H9 (cell line): ENCODE measurements at regions not wholly inside any gene's neighbourhood (a gene's known extent, or its start where the extent isn't known, plus 50 kb on each side); places are given as distances from the start of the nearest gene placed in this dataset.

Experiments
- DNase-seq: peaks from one replicate; pipeline ENCODE4 v3.0.0-alpha.2; 2017
- H2AFZ ChIP-seq: one replicate; pipeline ENCODE4 v1.6.1; 2013; ENCODE audit warnings: mild to moderate bottlenecking, low read length, control low read depth, moderate library complexity
- H2AK5ac ChIP-seq: 2 replicates; pipeline ENCODE4 v1.6.1; 2013; ENCODE audit warnings: low read length, control low read depth, mixed read lengths; ENCODE audit not compliant: insufficient read length
- H2BK120ac ChIP-seq: one replicate; pipeline ENCODE4 v1.6.1; 2013; ENCODE audit warnings: low read depth, mild to moderate bottlenecking, low read length, control low read depth, inconsistent platforms; ENCODE audit not compliant: poor library complexity, severe bottlenecking
- H2BK12ac ChIP-seq: 2 replicates; pipeline ENCODE4 v1.6.1; 2013; ENCODE audit warnings: low read length, control low read depth, mixed read lengths, low read depth; ENCODE audit not compliant: insufficient read length
- H2BK15ac ChIP-seq: 2 replicates; pipeline ENCODE4 v1.6.1; 2013; ENCODE audit warnings: low read depth, low read length, control low read depth
- H2BK20ac ChIP-seq: one replicate; pipeline ENCODE4 v1.6.1; 2013; ENCODE audit warnings: low read depth, mild to moderate bottlenecking, low read length, control low read depth, inconsistent platforms; ENCODE audit not compliant: poor library complexity, severe bottlenecking
- H2BK5ac ChIP-seq: 2 replicates; pipeline ENCODE4 v1.6.1; 2013; ENCODE audit warnings: low read length, control low read depth, mixed read lengths; ENCODE audit not compliant: insufficient read length
- H3K14ac ChIP-seq: 2 replicates; pipeline ENCODE4 v1.6.1; 2013; ENCODE audit warnings: low read length, control low read depth; ENCODE audit not compliant: insufficient read depth
- H3K18ac ChIP-seq: 2 replicates; pipeline ENCODE4 v1.6.1; 2013; ENCODE audit warnings: low read depth, mild to moderate bottlenecking, mixed read lengths, low read length, control low read depth; ENCODE audit not compliant: insufficient read length
- H3K23ac ChIP-seq: 2 replicates; pipeline ENCODE4 v1.6.1; 2013; ENCODE audit warnings: low read length, control low read depth, mixed read lengths, low read depth; ENCODE audit not compliant: insufficient read length
- H3K23me2 ChIP-seq: 2 replicates; pipeline ENCODE4 v1.6.1; 2013; ENCODE audit warnings: low read depth, mild to moderate bottlenecking, mixed read lengths, low read length, control low read depth; ENCODE audit not compliant: insufficient read length, poor library complexity, severe bottlenecking
- H3K27ac ChIP-seq: 2 replicates; pipeline ENCODE4 v1.5.1; 2013; ENCODE audit warnings: low read length, control low read depth, mixed read lengths, low read depth; ENCODE audit not compliant: insufficient read length
- H3K27me3 ChIP-seq: 2 replicates; pipeline ENCODE4 v1.6.1; 2013; ENCODE audit warnings: low read length, control low read depth, inconsistent platforms; ENCODE audit not compliant: insufficient read depth
- H3K4ac ChIP-seq: 2 replicates; pipeline ENCODE4 v1.6.1; 2013; ENCODE audit warnings: low read depth, mild to moderate bottlenecking, control low read depth, inconsistent platforms, low read length, moderate library complexity
- H3K4me1 ChIP-seq: 2 replicates; pipeline ENCODE4 v1.6.1; 2013; ENCODE audit warnings: low read length, control low read depth, inconsistent platforms; ENCODE audit not compliant: insufficient read depth
- H3K4me2 ChIP-seq: 2 replicates; pipeline ENCODE4 v1.6.1; 2013; ENCODE audit warnings: low read length, control low read depth, mixed read lengths; ENCODE audit not compliant: insufficient read length, insufficient read depth
- H3K56ac ChIP-seq: 2 replicates; pipeline ENCODE4 v1.6.1; 2013; ENCODE audit warnings: low read depth, mild to moderate bottlenecking, mixed read lengths, low read length, control low read depth; ENCODE audit not compliant: insufficient read length
- H3K79me1 ChIP-seq: 2 replicates; pipeline ENCODE4 v1.6.1; 2013; ENCODE audit warnings: low read depth, mild to moderate bottlenecking, moderate library complexity, low read length, control low read depth, inconsistent platforms; ENCODE audit not compliant: insufficient read depth, poor library complexity, severe bottlenecking
- H3K79me2 ChIP-seq: 2 replicates; pipeline ENCODE4 v1.6.1; 2013; ENCODE audit warnings: low read length, control low read depth, inconsistent platforms; ENCODE audit not compliant: insufficient read depth
- H3K9ac ChIP-seq: 2 replicates; pipeline ENCODE4 v1.6.1; 2013; ENCODE audit warnings: low read length, control low read depth, mixed read lengths; ENCODE audit not compliant: insufficient read length; ENCODE audit errors: extremely low read depth
- H3K9me3 ChIP-seq: one replicate; pipeline ENCODE4 v1.6.1; 2013; ENCODE audit warnings: low read depth, low read length, inconsistent platforms; ENCODE audit not compliant: control insufficient read depth
- H3T11ph ChIP-seq: one replicate; pipeline ENCODE4 v1.6.1; 2013; ENCODE audit warnings: mild to moderate bottlenecking, low read length, control low read depth, inconsistent platforms
- H4K20me1 ChIP-seq: one replicate; pipeline ENCODE4 v1.6.1; 2013; ENCODE audit not compliant: control insufficient read depth, insufficient read length, insufficient read depth
- H4K5ac ChIP-seq: 2 replicates; pipeline ENCODE4 v1.6.1; 2013; ENCODE audit warnings: low read depth, mild to moderate bottlenecking, mixed read lengths, low read length, control low read depth; ENCODE audit not compliant: insufficient read length
- H4K8ac ChIP-seq: replicated peaks from 2 replicates; pipeline ENCODE4 v1.6.1; 2013; ENCODE audit warnings: low read length, control low read depth, mixed read lengths, low read depth; ENCODE audit not compliant: insufficient read length
- H4K91ac ChIP-seq: 2 replicates; pipeline ENCODE4 v1.6.1; 2013; ENCODE audit warnings: low read depth, mild to moderate bottlenecking, moderate library complexity, mixed read lengths, low read length, control low read depth; ENCODE audit not compliant: insufficient read length
- H3K27ac Mint-ChIP-seq, 3 experiments: 2 replicates in 2 of 3; 3 replicates in 1 of 3; pipeline ENCODE4 v1.8.0; 2020 to 2021; ENCODE audit warnings: mixed read lengths in 3 of 3, mild to moderate bottlenecking in 1 of 3, moderate library complexity in 1 of 3
- H3K27me3 Mint-ChIP-seq: 2 replicates; pipeline ENCODE4 v1.8.0; 2021; ENCODE audit warnings: low read depth, mild to moderate bottlenecking, moderate library complexity, mixed read lengths
- H3K36me3 Mint-ChIP-seq, 3 experiments: 2 replicates in 2 of 3; 3 replicates in 1 of 3; pipeline ENCODE4 v1.8.0; 2020 to 2021; ENCODE audit warnings: low read depth in 3 of 3, mixed read lengths in 3 of 3; ENCODE audit not compliant: insufficient read depth in 1 of 3
- H3K4me1 Mint-ChIP-seq, 2 experiments: 2 replicates each; pipeline ENCODE4 v1.8.0; 2020; ENCODE audit warnings: mixed read lengths in 2 of 2
- H3K4me3 Mint-ChIP-seq, 2 experiments: 2 replicates in 1 of 2; 3 replicates in 1 of 2; pipeline ENCODE4 v1.8.0; 2020 to 2021; ENCODE audit warnings: mild to moderate bottlenecking in 2 of 2, mixed read lengths in 2 of 2, moderate library complexity in 1 of 2
- H3K9me3 Mint-ChIP-seq, 2 experiments: 2 replicates in 1 of 2; 3 replicates in 1 of 2; pipeline ENCODE4 v1.8.0; 2020; ENCODE audit warnings: mild to moderate bottlenecking in 2 of 2, mixed read lengths in 2 of 2, moderate library complexity in 1 of 2
- CTCF ChIP-seq: fragments of 200-600 bp; sonication (generic); conservative IDR thresholded peaks from 3 replicates; pipeline ENCODE4 v1.8.0; 2021; ENCODE audit warnings: antibody characterized with exemption, mild to moderate bottlenecking
- WGBS: extraction: QIAGEN DNeasy Blood & Tissue Kit; methylation state at CpG from one replicate; pipeline ENCODE4 v1.1.7; 2013; ENCODE audit warnings: missing lambda C conversion rate, low lambda C conversion rate, mixed read lengths; ENCODE audit not compliant: insufficient read length; ENCODE audit errors: extremely low coverage; 5-methylcytosine and 5-hydroxymethylcytosine counted together

GRCh38 chr4:3386526-3386925, 55.2 kb upstream of the HGFAC start:
- Histone ChIP-seq H2AFZ (no peak overlapping the region), H3K79me1 (no peaks in the 10 kb centered on the region), H3K9me3 (peaks cover 2% of the 10 kb centered on the region), H3K23me2 (no peaks in the 10 kb centered on the region), H3K27ac (no peak overlapping the region), H4K5ac (no peak overlapping the region), H2BK12ac (no peak overlapping the region), H2BK120ac (no peak overlapping the region), H2AK5ac (no peak overlapping the region), H3T11ph (no peak overlapping the region), H4K20me1 (no peaks in the 10 kb centered on the region), H3K56ac (no peak overlapping the region), H2BK20ac (no peak overlapping the region), H3K27me3 (no peaks in the 10 kb centered on the region), H2BK15ac (no peak overlapping the region), H4K91ac (no peak overlapping the region), H3K79me2 (no peaks in the 10 kb centered on the region), H3K9ac (no peak overlapping the region), H4K8ac (no peak overlapping the region), H3K4me2 (no peak overlapping the region), H3K4ac (no peak overlapping the region), H2BK5ac (no peak overlapping the region), H3K4me1 (peaks cover 3% of the 10 kb centered on the region; the same call in 1 of the 2 replicates), H3K23ac (no peak overlapping the region), H3K14ac (no peak overlapping the region), H3K18ac (no peak overlapping the region)
- Mint-ChIP-seq H3K27me3 (peaks cover 1% of the 10 kb centered on the region), H3K4me3 (no peak overlapping the region), H3K9me3 (peaks cover under 1 to 2% of the 10 kb centered on the region in 2 experiments; a peak in 4 of 5 replicates), H3K27ac (peak overlapping the region in 1 of 3 experiments; percentile 64; a peak in 2 of 7 replicates), H3K4me1 (peaks cover 51 to 65% of the 10 kb centered on the region in 2 experiments), H3K36me3 (peaks cover 0 to 1% (median under 1%) of the 10 kb centered on the region in 3 experiments; a peak in 1 of 7 replicates)
- no peak for DNase-seq
- TF ChIP-seq CTCF, result no peak
- WGBS, result no CpG with 5 or more reads among the region's 9 CpGs
